CD4-positive, alpha-beta T cell (primary cell): ENCODE measurements at regions not wholly inside any gene's neighbourhood (a gene's known extent, or its start where the extent isn't known, plus 50 kb on each side); places are given as distances from the start of the nearest gene placed in this dataset.

Source experiments
- ATAC-seq: fragments of 200-7000 bp; cut with Tn5 transposase; one replicate; pipeline ENCODE4 v1.10.0; 2022; ENCODE audit warnings: mild to moderate bottlenecking; ENCODE audit not compliant: poor library complexity
- CTCF ChIA-PET: fragments of 350-600 bp; sonication (Branson Sonifier 250); formaldehyde crosslinking; loops from one replicate; lab custom pipeline; 2021; ENCODE audit warnings: antibody characterized with exemption, inconsistent platforms; lab: Charles Lee
- POLR2A ChIA-PET: fragments of 350-600 bp; sonication (Branson Sonifier 250); formaldehyde crosslinking; loops from one replicate; lab custom pipeline; 2021; ENCODE audit warnings: antibody characterized with exemption, inconsistent platforms; lab: Charles Lee
- DNase-seq, 14 experiments: peaks; one replicate each; pipeline ENCODE4 v3.0.0-alpha.2; 2013 to 2020; ENCODE audit warnings: mixed read lengths in 2 of 14
- H3K27ac ChIP-seq, 2 donors: one replicate each; pipeline versions ENCODE4 v1.5.1 to v1.7.0; 2013; ENCODE audit warnings: low read length in 2 of 2, low read depth in 1 of 2, mild to moderate bottlenecking in 1 of 2
- H3K27me3 ChIP-seq, 2 experiments: 1 replicate in 1 of 2; 2 replicates in 1 of 2; pipeline versions ENCODE4 v1.6.1 to v1.7.0; 2013; ENCODE audit warnings: low read length in 2 of 2, control low read depth in 1 of 2, mild to moderate bottlenecking in 1 of 2, moderate library complexity in 1 of 2; ENCODE audit not compliant: insufficient read depth in 2 of 2, control insufficient read depth in 1 of 2
- H3K36me3 ChIP-seq: one replicate; pipeline ENCODE4 v1.6.1; 2013; ENCODE audit warnings: low read length, control low read depth; ENCODE audit not compliant: insufficient read depth
- H3K4me1 ChIP-seq: one replicate; pipeline ENCODE4 v1.6.1; 2013; ENCODE audit warnings: low read length, control low read depth; ENCODE audit not compliant: insufficient read depth
- H3K4me3 ChIP-seq: one replicate; pipeline ENCODE4 v1.5.1; 2013; ENCODE audit warnings: mild to moderate bottlenecking, low read length, moderate library complexity
- H3K9me3 ChIP-seq, 2 experiments: 1 replicate in 1 of 2; 2 replicates in 1 of 2; pipeline versions ENCODE4 v1.6.1 to v1.7.0; 2013; ENCODE audit warnings: low read length in 2 of 2, mild to moderate bottlenecking in 2 of 2, control low read depth in 1 of 2, moderate library complexity in 1 of 2; ENCODE audit not compliant: control insufficient read depth in 1 of 2, insufficient read depth in 1 of 2
- H3K27ac Mint-ChIP-seq: one replicate; pipeline ENCODE4 v1.8.0; 2020; ENCODE audit warnings: mixed read lengths
- H3K27me3 Mint-ChIP-seq: one replicate; pipeline ENCODE4 v1.8.0; 2021; ENCODE audit warnings: mixed read lengths
- H3K36me3 Mint-ChIP-seq: one replicate; pipeline ENCODE4 v1.8.0; 2021; ENCODE audit warnings: low read depth, mixed read lengths
- H3K4me1 Mint-ChIP-seq: one replicate; pipeline ENCODE4 v1.8.0; 2021; ENCODE audit warnings: low read depth, mixed read lengths
- H3K4me3 Mint-ChIP-seq: one replicate; pipeline ENCODE4 v1.8.0; 2020; ENCODE audit warnings: mild to moderate bottlenecking, mixed read lengths
- H3K9me3 Mint-ChIP-seq: one replicate; pipeline ENCODE4 v1.8.0; 2020; ENCODE audit warnings: mixed read lengths
- intact Hi-C, 2 experiments: fragments of 100-400 bp; cut with DNase I in 1 of 2; cut with micrococcal nuclease in 1 of 2; formaldehyde crosslinking; loops; one replicate each; pipeline versions ENCODE4 v1.15.1 to v1.9.0; 2023 to 2025; cut with DNase I, micrococcal nuclease
- TF ChIP-seq, protein P1 (sequence below): fragments of 200-600 bp; IDR thresholded peaks from one replicate; pipeline ENCODE4 v1.8.0; 2022; ENCODE audit warnings: antibody characterized with exemption, mild to moderate bottlenecking

DNA sequence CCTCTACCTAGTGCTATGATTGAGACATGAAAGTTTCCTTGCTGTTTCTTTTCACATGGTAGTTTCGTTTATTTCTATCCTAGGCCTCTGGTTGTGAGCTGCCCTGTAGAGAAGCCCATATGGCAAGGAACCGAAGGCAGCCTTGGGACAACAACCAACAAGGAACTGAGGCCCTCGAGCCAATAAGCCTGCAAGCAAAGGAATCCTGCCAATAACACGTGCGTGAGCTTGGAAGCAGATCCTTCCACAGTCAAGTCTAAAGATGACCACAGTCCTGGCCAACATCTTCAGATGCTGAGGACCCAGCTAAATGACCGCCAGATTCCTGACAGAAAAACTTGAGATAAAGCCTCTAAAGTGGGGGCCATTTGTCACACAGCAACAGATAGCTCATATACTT is 100.4 kb upstream of the FAM9B start:
- CTCF ChIA-PET, result no interaction called here
- H3K36me3 Mint-ChIP-seq, result no peaks in the 10 kb centered on the region
- H3K9me3 ChIP-seq, result no peaks in the 10 kb centered on the region
- intact Hi-C loops, result no loop called here
- no peak for DNase-seq
- H3K9me3 Mint-ChIP-seq, result no peaks in the 10 kb centered on the region
- no peaks in the 10 kb centered on the region for H3K4me1 Mint-ChIP-seq
- H3K27ac Mint-ChIP-seq, result no peak overlapping the region
- H3K27me3 ChIP-seq, result no peaks in the 10 kb centered on the region
- ATAC-seq, result no peak
- H3K4me3 Mint-ChIP-seq, result no peak overlapping the region
- H3K27me3 Mint-ChIP-seq, result no peaks in the 10 kb centered on the region
- H3K36me3 ChIP-seq, result no peaks in the 10 kb centered on the region
- TF ChIP-seq, protein P1, sequence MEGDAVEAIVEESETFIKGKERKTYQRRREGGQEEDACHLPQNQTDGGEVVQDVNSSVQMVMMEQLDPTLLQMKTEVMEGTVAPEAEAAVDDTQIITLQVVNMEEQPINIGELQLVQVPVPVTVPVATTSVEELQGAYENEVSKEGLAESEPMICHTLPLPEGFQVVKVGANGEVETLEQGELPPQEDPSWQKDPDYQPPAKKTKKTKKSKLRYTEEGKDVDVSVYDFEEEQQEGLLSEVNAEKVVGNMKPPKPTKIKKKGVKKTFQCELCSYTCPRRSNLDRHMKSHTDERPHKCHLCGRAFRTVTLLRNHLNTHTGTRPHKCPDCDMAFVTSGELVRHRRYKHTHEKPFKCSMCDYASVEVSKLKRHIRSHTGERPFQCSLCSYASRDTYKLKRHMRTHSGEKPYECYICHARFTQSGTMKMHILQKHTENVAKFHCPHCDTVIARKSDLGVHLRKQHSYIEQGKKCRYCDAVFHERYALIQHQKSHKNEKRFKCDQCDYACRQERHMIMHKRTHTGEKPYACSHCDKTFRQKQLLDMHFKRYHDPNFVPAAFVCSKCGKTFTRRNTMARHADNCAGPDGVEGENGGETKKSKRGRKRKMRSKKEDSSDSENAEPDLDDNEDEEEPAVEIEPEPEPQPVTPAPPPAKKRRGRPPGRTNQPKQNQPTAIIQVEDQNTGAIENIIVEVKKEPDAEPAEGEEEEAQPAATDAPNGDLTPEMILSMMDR, result no peak
- no peaks in the 10 kb centered on the region for H3K4me1 ChIP-seq
- no peak overlapping the region for H3K4me3 ChIP-seq
- POLR2A ChIA-PET, result no interaction called here
- H3K27ac ChIP-seq, result no peak overlapping the region

DNA sequence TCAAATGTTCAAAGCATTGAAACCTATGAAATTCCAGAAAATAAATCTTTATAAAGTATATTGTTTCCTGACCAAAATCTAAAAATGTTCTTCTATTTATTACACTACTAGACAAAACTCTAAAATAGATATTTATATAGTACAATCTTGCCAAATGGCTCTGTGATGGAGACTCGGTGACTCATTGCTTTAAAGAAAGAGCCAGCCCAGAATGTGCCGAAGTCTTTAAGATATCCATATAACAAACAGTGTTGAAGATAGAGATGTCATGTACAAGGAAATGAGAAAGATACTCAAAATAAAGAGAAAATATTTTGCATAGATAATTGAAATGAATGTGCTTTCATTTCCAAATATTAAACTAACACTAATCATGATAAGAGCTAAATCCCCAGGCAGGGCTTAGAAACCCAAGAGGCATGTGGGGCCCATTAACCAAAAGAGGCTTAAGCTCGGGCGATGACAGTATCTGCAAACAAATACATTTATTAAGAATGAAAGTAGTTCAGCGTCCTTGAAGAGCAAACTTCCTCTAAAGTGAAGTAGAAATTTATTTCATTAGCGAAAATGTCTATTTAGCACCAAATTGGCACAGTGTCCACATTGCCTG is 102.1 kb upstream of the FAM9B start:
- DNase-seq (no peak), ATAC-seq (no peak)
- Histone ChIP-seq H3K27me3 (no peaks in the 10 kb centered on the region), H3K4me3 (no peak overlapping the region), H3K9me3 (no peaks in the 10 kb centered on the region), H3K4me1 (no peaks in the 10 kb centered on the region), H3K27ac (no peak overlapping the region), H3K36me3 (no peaks in the 10 kb centered on the region)
- Mint-ChIP-seq H3K4me1 (no peaks in the 10 kb centered on the region), H3K27ac (no peak overlapping the region), H3K4me3 (no peak overlapping the region), H3K36me3 (no peaks in the 10 kb centered on the region), H3K27me3 (no peaks in the 10 kb centered on the region), H3K9me3 (no peaks in the 10 kb centered on the region)
- ChIA-PET POLR2A (no interaction called here), CTCF (no interaction called here)
- intact Hi-C loops, result no loop called here
- TF ChIP-seq, protein P1, result no peak

DNA sequence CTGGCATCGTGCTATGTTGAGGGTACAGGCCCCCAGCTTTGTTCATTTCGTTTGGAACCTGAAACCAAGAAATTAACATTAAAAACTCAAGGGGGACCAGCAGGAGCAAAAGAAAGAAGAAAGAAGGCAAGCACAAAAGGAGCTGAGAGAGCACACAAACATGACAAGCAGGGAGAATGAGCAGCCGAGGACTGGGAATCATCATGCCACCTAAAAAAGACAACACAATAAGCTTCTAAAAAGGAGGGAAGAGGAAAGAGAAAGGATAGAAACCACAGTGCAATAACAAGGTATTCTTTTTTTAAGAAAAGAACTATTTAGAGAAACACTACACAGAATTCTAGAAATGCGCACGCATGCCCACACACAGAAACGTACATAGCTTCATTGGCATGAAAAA is 103.2 kb upstream of the FAM9B start:
- no peak overlapping the region for H3K27ac ChIP-seq
- no peak overlapping the region for H3K27ac Mint-ChIP-seq
- no peaks in the 10 kb centered on the region for H3K4me1 Mint-ChIP-seq
- no peaks in the 10 kb centered on the region for H3K36me3 Mint-ChIP-seq
- DNase-seq, result no peak
- H3K9me3 Mint-ChIP-seq, result no peaks in the 10 kb centered on the region
- H3K4me1 ChIP-seq, result no peaks in the 10 kb centered on the region
- no peak for ATAC-seq
- no peak overlapping the region for H3K4me3 Mint-ChIP-seq
- H3K36me3 ChIP-seq, result no peaks in the 10 kb centered on the region
- no peaks in the 10 kb centered on the region for H3K27me3 Mint-ChIP-seq
- no peak overlapping the region for H3K4me3 ChIP-seq
- ChIA-PET POLR2A (no interaction called here), CTCF (interaction anchor here (1.3 kb wide), 1 partner anchor 203 kb away, joined by 4 read pairs; no protein-coding TSS in a partner anchor)
- TF ChIP-seq, protein P1, result no peak
- H3K9me3 ChIP-seq, result no peaks in the 10 kb centered on the region
- intact Hi-C loops, result no loop called here
- H3K27me3 ChIP-seq, result no peaks in the 10 kb centered on the region
